ENCODE measurements at regions not wholly inside any gene's neighbourhood (a gene's known extent, or its start where the extent isn't known, plus 50 kb on each side); places are given as distances from the start of the nearest gene placed in this dataset.

GRCh38 chr18:78126536-78126935, 853.1 kb upstream of the SALL3 start:
- no peak for DNase-seq

DNA sequence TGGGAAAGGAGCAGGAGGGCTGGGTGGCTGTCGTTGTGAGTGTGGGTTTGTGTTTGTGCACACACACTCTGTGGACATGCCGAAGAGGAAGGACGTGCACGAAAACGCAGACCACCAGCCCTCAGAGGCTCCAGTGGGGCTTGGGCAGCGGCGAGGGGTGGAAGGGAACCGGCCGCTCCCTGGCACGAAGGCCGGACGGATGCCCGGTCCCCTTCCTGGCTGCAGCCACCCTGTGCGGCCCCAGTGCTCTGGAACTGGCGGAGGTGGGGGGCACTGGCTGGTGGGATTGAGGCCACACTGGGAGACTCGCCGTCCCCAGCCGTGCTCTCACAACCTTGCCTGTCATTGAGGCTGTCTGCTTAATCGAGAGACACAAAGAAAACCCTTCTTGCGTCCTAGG, 852.6 kb upstream of the SALL3 start:
- no peak for DNase-seq

DNA sequence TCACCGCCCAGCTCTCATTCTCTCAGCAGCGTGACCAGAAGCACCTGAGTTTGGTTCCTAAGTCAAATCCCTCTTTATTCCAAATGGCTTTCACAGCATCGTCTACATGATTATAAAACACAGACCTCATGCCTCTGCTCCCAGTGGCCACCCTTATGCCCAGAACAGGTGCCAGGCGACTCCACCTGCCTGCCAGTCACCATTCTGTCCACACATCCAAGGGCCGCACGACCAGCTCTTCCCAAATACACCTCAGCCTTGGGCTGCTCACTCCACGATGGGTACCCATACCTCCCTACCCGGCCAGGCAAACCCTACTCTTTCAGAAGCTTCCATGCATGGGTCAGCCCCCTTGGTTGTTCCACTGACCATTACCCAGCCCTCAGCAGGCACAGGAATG, 851.6 kb upstream of the SALL3 start:
- no peak for DNase-seq

DNA sequence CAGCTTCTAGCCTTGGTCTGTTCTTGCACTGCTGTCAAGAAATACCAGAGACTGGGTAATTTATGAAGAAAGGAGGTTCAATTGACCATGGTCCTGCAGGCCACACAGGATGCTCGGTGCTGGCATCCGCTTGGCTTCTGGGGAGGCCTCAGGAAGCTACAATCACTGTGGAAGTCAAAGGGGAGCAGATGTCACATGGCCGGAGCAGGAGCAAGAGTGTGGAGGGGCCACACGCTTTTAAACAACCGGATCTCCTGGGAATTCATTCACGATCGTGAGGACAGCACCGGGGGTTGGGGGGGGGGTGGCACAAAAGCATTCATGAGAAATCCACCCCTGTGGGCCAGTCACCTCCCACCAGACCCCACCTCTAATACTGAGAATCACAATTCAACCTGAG, 850.4 kb upstream of the SALL3 start:
- DNase-seq, result no peak

- no peak for DNase-seq
Measured at GRCh38 chr18:78130232-78131195, 849.1 kb upstream of the SALL3 start.

GRCh38 chr18:78133729-78134128, 845.9 kb upstream of the SALL3 start:
- DNase-seq, result no peak

DNA sequence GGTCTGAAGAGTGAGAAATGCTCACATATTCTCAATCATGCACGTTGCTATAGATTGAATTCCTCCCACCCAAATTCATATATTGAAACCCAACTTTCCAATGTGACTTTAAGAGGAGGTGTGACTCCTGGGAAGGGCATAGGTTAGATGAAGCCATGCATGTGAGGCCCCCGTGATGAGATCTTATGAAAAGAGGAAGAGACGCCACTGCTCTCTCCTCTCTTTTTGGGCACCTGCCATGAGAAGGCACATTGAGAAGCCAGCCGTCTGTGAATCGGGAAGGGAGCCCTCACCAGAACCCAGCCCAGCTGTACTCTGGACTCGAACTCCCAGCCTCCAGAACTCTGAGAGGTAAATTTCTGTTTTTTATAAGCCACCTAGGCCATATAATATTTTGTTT, 842.6 kb upstream of the SALL3 start:
- DNase-seq, result no peak

DNA sequence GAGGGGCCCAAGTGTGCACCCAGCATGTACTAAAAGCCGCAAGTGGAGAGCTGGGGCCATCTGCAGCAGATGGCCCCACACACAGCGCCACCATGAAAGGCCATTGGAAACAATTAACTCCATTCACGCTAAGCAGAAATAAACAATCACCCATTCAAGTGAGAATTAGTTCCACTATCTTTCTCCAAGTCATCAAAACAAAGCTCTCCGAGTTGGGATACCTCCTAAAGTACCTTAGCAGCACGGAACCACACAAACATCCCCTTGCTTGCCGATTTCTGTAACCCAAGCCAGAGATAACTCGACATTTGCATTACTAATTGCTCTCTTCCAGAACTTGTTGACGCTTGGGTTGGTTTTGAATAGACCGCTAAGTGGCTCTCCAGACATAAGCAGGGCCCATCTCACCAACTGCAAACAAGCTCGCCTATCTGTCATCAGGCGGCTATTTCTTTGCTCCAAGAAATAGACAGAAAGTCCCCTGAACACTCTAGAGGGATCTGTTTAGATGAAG, 840.6 kb upstream of the SALL3 start:
- DNase-seq, result no peak

DNA sequence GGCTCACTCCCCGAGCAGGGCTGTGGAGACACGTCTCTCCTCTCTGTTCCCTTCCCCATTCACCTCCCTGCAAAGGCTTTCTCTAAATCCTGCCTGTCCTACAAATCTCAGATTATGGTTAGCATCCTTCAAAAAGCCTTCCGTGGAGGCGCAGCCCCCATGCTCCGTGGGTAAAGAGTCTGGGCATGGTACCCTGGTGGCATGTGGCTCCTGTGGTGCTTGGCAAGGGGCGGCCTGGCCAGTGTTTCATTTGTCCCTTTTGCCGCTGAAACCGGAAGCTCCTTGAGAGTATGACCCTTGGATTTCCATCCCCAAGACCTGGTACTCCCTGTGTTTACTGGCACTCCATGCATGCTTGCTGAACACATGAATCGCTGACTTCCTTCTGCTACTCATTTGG, 839.3 kb upstream of the SALL3 start:
- DNase-seq, result no peak

DNA sequence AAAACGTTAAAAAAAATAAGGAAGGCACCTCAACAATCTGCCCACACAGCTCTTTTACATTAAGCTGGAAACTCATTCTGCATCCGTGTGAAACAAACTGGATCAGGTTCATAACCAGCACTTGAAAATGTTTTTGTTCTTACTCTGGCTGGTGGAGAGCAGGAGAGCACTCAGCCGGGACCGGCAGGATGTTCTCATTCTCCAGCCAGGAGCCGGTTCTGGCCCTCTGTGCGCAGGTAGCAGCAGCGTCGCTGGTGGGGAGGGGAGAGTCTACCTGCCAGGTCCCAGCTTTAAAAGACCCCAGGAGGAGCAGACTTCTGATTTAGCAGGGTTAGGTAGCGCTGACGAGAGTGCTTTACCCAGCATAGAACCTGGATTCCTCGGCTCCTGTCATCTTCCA, 834.9 kb upstream of the SALL3 start:
- DNase-seq, result no peak

- DNase-seq, result no peak
Measured at GRCh38 chr18:78145096-78145495, 834.5 kb upstream of the SALL3 start.

DNA sequence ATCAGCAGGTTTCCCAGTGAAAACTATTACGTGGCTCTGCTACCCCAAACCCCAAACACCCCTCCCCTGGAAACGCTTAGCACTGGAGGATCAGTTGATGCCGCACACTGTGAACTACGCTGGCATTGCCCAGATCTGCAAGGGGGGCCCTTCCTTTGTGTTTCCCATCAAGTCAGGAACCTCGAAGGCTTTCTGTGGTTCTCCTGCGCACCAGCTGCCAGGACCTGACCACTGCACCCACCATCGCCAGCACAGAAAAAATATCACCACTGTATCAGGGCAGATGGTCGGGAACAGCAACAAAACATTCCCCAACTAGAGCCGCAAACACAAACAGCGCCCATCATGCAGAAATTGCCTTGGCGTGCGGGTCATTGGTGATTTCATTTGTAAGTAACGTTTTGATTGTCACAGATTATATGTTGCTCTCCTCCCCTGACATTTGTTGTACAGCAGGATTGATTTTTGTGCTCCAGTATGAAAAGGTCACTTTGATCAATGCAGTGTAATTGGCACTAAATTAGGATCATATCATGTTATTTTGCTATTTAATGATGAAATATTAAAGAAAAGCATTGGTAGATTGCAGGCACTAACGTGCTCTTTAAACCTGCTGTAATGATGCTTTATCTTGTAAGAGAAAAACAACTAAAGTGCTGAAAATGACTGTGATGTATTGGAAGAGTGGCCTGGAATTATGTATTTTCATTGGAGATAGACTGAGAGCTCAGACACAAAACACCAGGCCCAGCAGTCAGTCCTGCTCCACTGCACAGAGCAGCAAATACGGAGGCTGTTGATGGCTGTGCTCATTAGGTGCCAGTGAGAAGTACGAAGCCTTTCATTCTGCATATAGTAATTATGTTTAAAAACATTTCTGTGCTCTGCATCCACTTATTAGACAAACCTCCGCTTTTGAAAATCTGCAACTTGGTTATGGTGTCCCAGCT, 833.2 kb upstream of the SALL3 start:
- no peak for DNase-seq

GRCh38 chr18:78150590-78150989, 829.0 kb upstream of the SALL3 start:
- no peak for DNase-seq

DNA sequence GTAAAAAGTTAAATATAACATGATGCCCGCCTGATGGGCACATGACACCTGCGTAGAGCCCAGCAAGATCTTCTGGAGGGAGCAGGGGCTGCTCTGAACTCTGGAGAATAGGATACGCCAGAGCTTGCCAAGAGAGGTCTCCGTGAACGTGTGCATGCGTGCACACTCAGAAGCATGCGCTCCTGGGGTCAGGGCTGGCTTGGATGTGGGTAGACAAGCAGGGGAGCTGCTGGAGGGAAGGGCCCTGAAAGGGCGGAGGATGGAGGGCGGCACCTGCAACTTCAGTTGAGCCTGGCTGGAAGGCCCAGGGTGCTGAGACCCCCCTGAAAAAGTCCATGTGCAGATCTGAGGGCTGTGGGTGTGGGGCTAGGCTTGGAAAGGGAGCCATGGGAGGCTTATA, 828.4 kb upstream of the SALL3 start:
- DNase-seq, result no peak

DNA sequence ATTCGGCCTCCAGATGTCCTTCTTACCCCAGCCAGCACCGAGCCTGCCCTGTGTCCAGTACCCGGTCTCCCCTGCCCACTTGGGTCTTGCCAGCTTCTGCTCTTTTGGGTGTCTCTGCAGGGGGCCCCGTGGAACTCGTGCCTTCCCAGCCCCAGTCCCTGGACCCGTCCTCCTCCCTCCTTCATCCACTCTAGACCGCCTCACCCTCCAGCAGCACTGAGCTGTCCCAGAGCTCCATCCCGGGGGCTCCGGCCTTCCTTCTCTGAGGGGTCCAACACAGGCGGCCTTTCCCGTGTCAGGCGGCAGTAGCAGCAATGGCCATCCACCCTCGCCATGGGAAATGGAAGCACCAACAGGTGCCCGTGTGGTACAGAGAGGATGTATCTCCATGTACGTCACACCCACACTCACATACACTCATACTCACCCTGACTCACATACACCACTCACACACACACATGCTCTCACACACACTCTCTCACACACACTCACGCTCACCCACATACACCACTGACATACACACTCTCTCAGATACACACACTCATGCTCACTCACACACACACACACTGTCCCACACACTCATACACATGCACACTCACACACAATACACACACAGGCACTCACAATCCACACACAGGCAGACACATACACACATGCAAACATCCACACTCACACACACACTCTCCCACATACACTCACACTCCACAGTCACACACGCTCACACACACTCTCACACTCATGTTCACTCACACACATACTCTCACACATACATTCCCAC, 827.5 kb upstream of the SALL3 start:
- DNase-seq, result no peak

GRCh38 chr18:78153362-78153761, 826.3 kb upstream of the SALL3 start:
- DNase-seq, result no peak

DNA sequence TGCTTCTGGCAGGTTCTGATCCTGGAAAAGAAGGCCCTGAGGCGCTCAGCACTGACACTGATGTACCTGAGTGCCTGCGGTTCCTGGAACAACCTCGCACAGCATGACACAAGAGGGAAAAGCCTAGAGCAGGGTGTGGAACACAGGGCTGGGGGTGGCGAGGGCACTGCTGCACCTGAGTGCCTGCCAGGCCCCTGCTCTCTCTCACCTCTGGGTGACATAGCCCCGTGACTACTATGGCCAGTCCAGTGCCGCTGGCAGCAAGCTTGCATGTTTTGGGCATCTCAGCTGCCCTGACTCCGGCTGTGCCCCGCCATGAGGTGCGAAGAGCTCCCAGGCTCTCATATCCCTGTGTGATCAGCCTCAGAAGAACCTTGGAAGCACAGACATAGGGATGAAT, 825.2 kb upstream of the SALL3 start:
- no peak for DNase-seq

DNA sequence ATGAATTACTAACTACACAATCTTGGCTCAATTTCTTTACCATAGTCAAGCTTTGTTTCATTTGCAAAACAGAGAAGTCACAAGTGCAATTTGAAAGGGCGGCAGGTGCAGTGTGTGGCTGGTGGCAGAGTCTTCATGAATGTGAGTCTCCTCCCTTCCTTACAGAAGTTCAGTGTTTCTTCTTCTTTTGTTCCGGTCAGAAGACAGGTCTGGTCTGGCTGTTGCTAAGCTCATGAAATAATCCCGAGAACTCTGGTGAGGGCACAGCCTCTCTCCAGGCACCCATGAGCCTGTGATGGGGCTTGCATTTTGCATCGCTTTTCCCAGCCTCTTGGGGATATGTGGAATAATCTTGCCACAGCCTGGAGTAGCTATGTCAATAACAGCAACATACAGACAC, 824.8 kb upstream of the SALL3 start:
- DNase-seq, result no peak

DNA sequence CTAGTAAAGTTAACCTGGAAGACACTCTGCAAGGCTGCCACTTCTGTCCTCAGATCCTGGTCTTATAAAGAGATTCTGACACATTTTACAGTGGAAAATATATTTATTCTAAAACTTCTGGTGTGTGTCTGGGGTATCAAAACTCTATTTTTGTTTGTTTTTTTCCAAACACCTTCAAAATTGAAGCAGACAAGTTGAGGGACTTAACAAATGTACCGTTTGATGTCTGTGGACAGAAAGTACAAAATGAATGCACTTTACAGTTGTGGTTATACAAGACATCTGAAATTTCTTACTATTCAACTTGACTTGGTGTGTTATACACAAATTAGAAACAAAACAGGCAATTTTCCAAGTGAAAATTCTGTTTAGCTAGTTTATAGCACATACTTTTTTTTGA, 823.2 kb upstream of the SALL3 start:
- no peak for DNase-seq

DNA sequence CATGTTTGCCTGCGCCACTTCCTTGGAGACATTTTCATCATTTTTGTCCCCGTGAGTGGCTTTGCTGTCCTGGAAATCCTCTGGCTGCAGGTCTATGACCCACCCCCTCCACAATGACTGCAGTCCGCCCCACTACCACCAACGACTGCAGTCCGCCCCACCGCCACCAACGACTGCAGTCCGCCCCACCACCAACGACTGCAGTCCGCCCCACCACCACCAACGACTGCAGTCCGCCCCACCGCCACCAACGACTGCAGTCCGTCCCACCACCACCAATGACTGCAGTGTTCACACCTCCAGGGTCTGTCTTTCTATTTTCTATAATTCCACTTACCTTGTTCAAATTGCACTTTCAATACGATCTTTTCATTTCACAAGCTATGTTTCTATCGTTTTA, 820.7 kb upstream of the SALL3 start:
- no peak for DNase-seq

DNA sequence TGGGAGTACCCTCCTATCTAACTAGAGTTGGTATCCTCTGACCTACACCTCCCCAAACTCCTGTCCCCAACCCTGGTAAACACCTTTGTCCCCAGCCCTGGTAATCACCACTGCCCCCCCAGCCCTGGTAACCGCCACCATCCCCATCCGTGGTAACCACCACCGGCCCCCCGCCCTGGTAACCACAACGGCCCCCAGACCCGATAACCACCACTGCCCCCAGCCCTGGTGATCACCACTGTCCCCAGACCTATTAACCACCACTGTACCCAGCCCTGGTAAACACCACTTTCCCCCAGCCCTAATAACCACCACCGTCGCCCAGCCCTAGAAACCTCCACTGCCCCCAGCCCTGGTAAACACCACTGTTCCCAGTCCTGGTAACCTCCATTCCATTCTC, 820.2 kb upstream of the SALL3 start:
- DNase-seq, result no peak

- no peak for DNase-seq
Measured at GRCh38 chr18:78160961-78161656, 818.5 kb upstream of the SALL3 start.

All from left hindlimb (tissue), 1 donor.